CD4-positive, alpha-beta memory T cell (primary cell): ENCODE measurements at regions not wholly inside any gene's neighbourhood (a gene's known extent, or its start where the extent isn't known, plus 50 kb on each side); places are given as distances from the start of the nearest gene placed in this dataset.

Experiments used
- CTCF ChIA-PET: fragments of 350-600 bp; sonication (Branson Sonifier 250); formaldehyde crosslinking; loops from one replicate; lab custom pipeline; 2021; ENCODE audit warnings: inconsistent platforms; ENCODE audit not compliant: partially characterized antibody; lab: Charles Lee
- POLR2A ChIA-PET: fragments of 350-600 bp; sonication (Branson Sonifier 250); formaldehyde crosslinking; loops from one replicate; lab custom pipeline; 2021; ENCODE audit not compliant: partially characterized antibody; lab: Charles Lee
- DNase-seq, 5 donors: peaks; one replicate each; pipeline versions ENCODE4 v3.0.0 to v3.0.0-alpha.2; 2020 to 2022; ENCODE audit warnings: mixed read lengths in 1 of 5
- H3K27ac ChIP-seq: one replicate; pipeline ENCODE4 v1.7.0; 2013; ENCODE audit warnings: low read depth, low read length
- H3K27me3 ChIP-seq: 2 replicates; pipeline ENCODE4 v1.7.0; 2013; ENCODE audit warnings: mild to moderate bottlenecking, low read length, moderate library complexity; ENCODE audit not compliant: insufficient read depth
- H3K36me3 ChIP-seq: 2 replicates; pipeline ENCODE4 v1.7.0; 2013; ENCODE audit warnings: mild to moderate bottlenecking, low read length, moderate library complexity; ENCODE audit not compliant: insufficient read depth
- H3K4me1 ChIP-seq: 2 replicates; pipeline ENCODE4 v1.7.0; 2013; ENCODE audit warnings: mild to moderate bottlenecking, low read length, moderate library complexity; ENCODE audit not compliant: insufficient read depth
- H3K4me3 ChIP-seq, 2 donors: one replicate each; pipeline ENCODE4 v1.7.0; 2013; ENCODE audit warnings: low read length in 2 of 2, mild to moderate bottlenecking in 1 of 2
- H3K9me3 ChIP-seq, 2 donors: one replicate each; pipeline ENCODE4 v1.7.0; 2013; ENCODE audit warnings: low read length in 2 of 2, control low read depth in 1 of 2; ENCODE audit not compliant: control insufficient read depth in 1 of 2
- H3K27ac Mint-ChIP-seq, 7 donors: one replicate each; pipeline ENCODE4 v1.8.0; 2020 to 2021; ENCODE audit warnings: mixed read lengths in 7 of 7, mild to moderate bottlenecking in 6 of 7, inconsistent platforms in 3 of 7, moderate library complexity in 3 of 7
- H3K27me3 Mint-ChIP-seq, 2 donors: one replicate each; pipeline ENCODE4 v1.8.0; 2020 to 2021; ENCODE audit warnings: mixed read lengths in 2 of 2
- H3K36me3 Mint-ChIP-seq, 2 donors: one replicate each; pipeline ENCODE4 v1.8.0; 2020 to 2021; ENCODE audit warnings: mixed read lengths in 2 of 2, inconsistent platforms in 1 of 2, mild to moderate bottlenecking in 1 of 2
- H3K4me1 Mint-ChIP-seq, 4 donors: one replicate each; pipeline ENCODE4 v1.8.0; 2020 to 2021; ENCODE audit warnings: mixed read lengths in 4 of 4, mild to moderate bottlenecking in 1 of 4
- H3K4me3 Mint-ChIP-seq, 8 donors: one replicate each; pipeline ENCODE4 v1.8.0; 2020 to 2021; ENCODE audit warnings: mixed read lengths in 8 of 8, mild to moderate bottlenecking in 7 of 8, moderate library complexity in 6 of 8, inconsistent platforms in 3 of 8
- H3K9me3 Mint-ChIP-seq, 8 donors: one replicate each; pipeline ENCODE4 v1.8.0; 2020 to 2021; ENCODE audit warnings: mixed read lengths in 8 of 8, mild to moderate bottlenecking in 5 of 8, inconsistent platforms in 3 of 8, moderate library complexity in 1 of 8
- intact Hi-C: fragments of 100-400 bp; cut with micrococcal nuclease; formaldehyde crosslinking; loops from one replicate; pipeline ENCODE4 v1.15.1; 2023

- peaks cover 0 to 5% (median 3%) of the 10 kb centered on the region in 8 donors for H3K9me3 Mint-ChIP-seq
- peaks cover 0 to 3% (median 0%) of the 10 kb centered on the region in 4 donors for H3K4me1 Mint-ChIP-seq
- Histone ChIP-seq H3K9me3 (no peaks in the 10 kb centered on the region), H3K4me3 (no peak overlapping the region), H3K27ac (no peak overlapping the region), H3K4me1 (no peaks in the 10 kb centered on the region), H3K36me3 (no peaks in the 10 kb centered on the region), H3K27me3 (no peaks in the 10 kb centered on the region)
- ChIA-PET POLR2A (no interaction called here), CTCF (no interaction called here)
- H3K27me3 Mint-ChIP-seq = peaks cover 5 to 16% of the 10 kb centered on the region in 2 donors
- DNase-seq = no peak
- H3K27ac Mint-ChIP-seq = no peak overlapping the region
- intact Hi-C loops = no loop called here
- no peak overlapping the region for H3K4me3 Mint-ChIP-seq
- H3K36me3 Mint-ChIP-seq = no peaks in the 10 kb centered on the region
Observed at GRCh38 chr3:139201446-139202225, 142.2 kb upstream of the MRPS22 start.

GRCh38 chr3:139202226-139202958 lies 141.4 kb upstream of the MRPS22 start:
- intact Hi-C loops = no loop called here

GRCh38 chr3:139202959-139203349 lies 140.9 kb upstream of the MRPS22 start:
- Mint-ChIP-seq H3K27ac (no peak overlapping the region), H3K4me1 (peaks cover 0 to 3% (median 0%) of the 10 kb centered on the region in 4 donors), H3K9me3 (peaks cover 0 to 3% (median 0%) of the 10 kb centered on the region in 8 donors), H3K27me3 (peaks cover 6 to 14% of the 10 kb centered on the region in 2 donors), H3K36me3 (no peaks in the 10 kb centered on the region), H3K4me3 (no peak overlapping the region)
- H3K9me3 ChIP-seq = no peaks in the 10 kb centered on the region
- no peaks in the 10 kb centered on the region for H3K27me3 ChIP-seq
- ChIA-PET CTCF (no interaction called here), POLR2A (no interaction called here)
- H3K27ac ChIP-seq = no peak overlapping the region
- H3K4me1 ChIP-seq = no peaks in the 10 kb centered on the region
- H3K4me3 ChIP-seq = no peak overlapping the region
- H3K36me3 ChIP-seq = no peaks in the 10 kb centered on the region
- intact Hi-C loops = no loop called here
- DNase-seq = no peak

More at GRCh38 chr3:139202226-139202958, 141.4 kb upstream of the MRPS22 start:
- H3K4me1 ChIP-seq = no peaks in the 10 kb centered on the region
- no peak overlapping the region for H3K4me3 ChIP-seq
- Mint-ChIP-seq H3K9me3 (peaks cover 0 to 3% (median 0%) of the 10 kb centered on the region in 8 donors), H3K4me1 (peaks cover 0 to 3% (median 0%) of the 10 kb centered on the region in 4 donors), H3K4me3 (no peak overlapping the region), H3K27ac (no peak overlapping the region), H3K27me3 (peaks cover 6 to 16% of the 10 kb centered on the region in 2 donors), H3K36me3 (no peaks in the 10 kb centered on the region)
- H3K27me3 ChIP-seq = no peaks in the 10 kb centered on the region
- H3K36me3 ChIP-seq = no peaks in the 10 kb centered on the region
- H3K27ac ChIP-seq = no peak overlapping the region
- H3K9me3 ChIP-seq = no peaks in the 10 kb centered on the region
- no peak for DNase-seq
- ChIA-PET CTCF (no interaction called here), POLR2A (no interaction called here)

GRCh38 chr3:139203752-139204151 lies 140.1 kb upstream of the MRPS22 start:
- no peaks in the 10 kb centered on the region for H3K9me3 ChIP-seq
- H3K4me1 ChIP-seq = no peaks in the 10 kb centered on the region
- Mint-ChIP-seq H3K4me3 (no peak overlapping the region), H3K36me3 (no peaks in the 10 kb centered on the region), H3K27ac (no peak overlapping the region), H3K27me3 (peaks cover 6 to 13% of the 10 kb centered on the region in 2 donors), H3K4me1 (peaks cover 0 to 3% (median 0%) of the 10 kb centered on the region in 4 donors), H3K9me3 (peaks cover 0 to 3% (median 0%) of the 10 kb centered on the region in 8 donors)
- no peaks in the 10 kb centered on the region for H3K36me3 ChIP-seq
- ChIA-PET CTCF (no interaction called here), POLR2A (no interaction called here)
- no peak for DNase-seq
- H3K4me3 ChIP-seq = no peak overlapping the region
- no peaks in the 10 kb centered on the region for H3K27me3 ChIP-seq
- intact Hi-C loops = no loop called here
- no peak overlapping the region for H3K27ac ChIP-seq

GRCh38 chr3:139204728-139205127 lies 139.1 kb upstream of the MRPS22 start:
- Mint-ChIP-seq H3K4me3 (no peak overlapping the region), H3K36me3 (no peaks in the 10 kb centered on the region), H3K27me3 (peaks cover 6 to 11% of the 10 kb centered on the region in 2 donors), H3K27ac (no peak overlapping the region), H3K9me3 (no peaks in the 10 kb centered on the region), H3K4me1 (no peaks in the 10 kb centered on the region)
- Histone ChIP-seq H3K27ac (no peak overlapping the region), H3K36me3 (no peaks in the 10 kb centered on the region), H3K9me3 (no peaks in the 10 kb centered on the region), H3K27me3 (no peaks in the 10 kb centered on the region), H3K4me3 (no peak overlapping the region), H3K4me1 (no peaks in the 10 kb centered on the region)
- POLR2A ChIA-PET = no interaction called here
- CTCF ChIA-PET = no interaction called here
- intact Hi-C loops = no loop called here
- DNase-seq = no peak

GRCh38 chr3:139213936-139214335 lies 129.9 kb upstream of the MRPS22 start:
- H3K27ac ChIP-seq = no peak overlapping the region
- intact Hi-C loops = no loop called here
- no peaks in the 10 kb centered on the region for H3K27me3 ChIP-seq
- Mint-ChIP-seq H3K4me3 (no peak overlapping the region), H3K9me3 (peaks cover 0 to 4% (median 0%) of the 10 kb centered on the region in 8 donors), H3K27ac (no peak overlapping the region), H3K27me3 (peaks cover 2 to 4% of the 10 kb centered on the region in 2 donors), H3K4me1 (no peaks in the 10 kb centered on the region), H3K36me3 (no peaks in the 10 kb centered on the region)
- ChIA-PET POLR2A (no interaction called here), CTCF (no interaction called here)
- H3K9me3 ChIP-seq = no peaks in the 10 kb centered on the region
- no peak for DNase-seq
- no peaks in the 10 kb centered on the region for H3K4me1 ChIP-seq
- no peaks in the 10 kb centered on the region for H3K36me3 ChIP-seq
- no peak overlapping the region for H3K4me3 ChIP-seq

GRCh38 chr3:139216958-139217357 lies 126.9 kb upstream of the MRPS22 start:
- POLR2A ChIA-PET = no interaction called here
- intact Hi-C loops = no loop called here
- H3K36me3 Mint-ChIP-seq = no peaks in the 10 kb centered on the region

More at GRCh38 chr3:139216958-139217357, 126.9 kb upstream of the MRPS22 start:
- peaks cover 0 to 4% of the 10 kb centered on the region in 2 donors for H3K27me3 Mint-ChIP-seq
- H3K9me3 ChIP-seq = no peaks in the 10 kb centered on the region
- no peaks in the 10 kb centered on the region for H3K4me1 ChIP-seq
- no peak overlapping the region for H3K4me3 Mint-ChIP-seq
- no peaks in the 10 kb centered on the region for H3K27me3 ChIP-seq
- H3K9me3 Mint-ChIP-seq = peaks cover 0 to 4% (median 0%) of the 10 kb centered on the region in 8 donors
- no peaks in the 10 kb centered on the region for H3K4me1 Mint-ChIP-seq
- CTCF ChIA-PET = no interaction called here
- H3K36me3 ChIP-seq = no peaks in the 10 kb centered on the region
- no peak for DNase-seq
- no peak overlapping the region for H3K4me3 ChIP-seq
- H3K27ac Mint-ChIP-seq = no peak overlapping the region
- H3K27ac ChIP-seq = no peak overlapping the region
